ENCODE measurements at regions not wholly inside any gene's neighbourhood (a gene's known extent, or its start where the extent isn't known, plus 50 kb on each side); places are given as distances from the start of the nearest gene placed in this dataset.

DNA sequence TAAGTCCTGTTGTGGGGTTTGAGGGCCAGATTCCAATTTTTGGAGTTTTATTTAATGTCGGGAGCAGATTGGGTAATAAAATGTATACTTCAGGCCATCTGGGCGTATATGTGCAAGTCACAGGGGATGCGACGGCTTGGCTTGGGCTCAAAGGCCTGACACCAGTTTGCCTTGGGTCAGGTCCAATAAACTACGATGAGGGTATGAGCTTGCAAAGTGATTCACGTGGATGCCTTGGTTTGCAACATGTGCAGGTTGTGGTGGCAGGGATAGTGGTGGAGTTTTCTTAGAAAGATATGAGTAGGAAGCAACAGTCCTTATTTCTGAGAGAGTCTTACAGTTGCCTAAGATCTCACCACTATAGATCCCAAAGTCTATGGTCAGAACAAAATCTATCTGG lies 157.0 kb upstream of the CDH11 start:
- Histone ChIP-seq H3K4me3 (replicated peaks in 1 of 2; ENCODE audit: low read depth in 1 of 2, low read length in 2 of 2) (no peak overlapping the region), H3K4me2 (ENCODE audit: low read length) (no peak overlapping the region), H4K20me1 (ENCODE audit: insufficient read depth) (no peaks in the 10 kb centered on the region), H3K9me3 (ENCODE audit: control insufficient read depth in 1 of 2, insufficient read depth in 1 of 2, low read depth in 1 of 2, low read length in 2 of 2) (peaks cover 7 to 29% of the 10 kb centered on the region in 2 experiments; a peak in 2 of 4 replicates), H3K27me3 (ENCODE audit: insufficient read depth, low read length) (no peaks in the 10 kb centered on the region), H3K9ac (ENCODE audit: low read length) (no peak overlapping the region), H3K79me2 (ENCODE audit: insufficient read depth, low read length) (no peaks in the 10 kb centered on the region), H3K9me2 (ENCODE audit: insufficient read depth) (no peaks in the 10 kb centered on the region), H3K27ac (ENCODE audit: low read depth, low read length) (no peak overlapping the region), H3K4me1 (ENCODE audit: control insufficient read depth in 1 of 2, insufficient read depth in 2 of 2, low read length in 2 of 2) (no peaks in the 10 kb centered on the region), H3K36me3 (ENCODE audit: control insufficient read depth in 1 of 2, insufficient read depth in 2 of 2, low read length in 2 of 2) (no peaks in the 10 kb centered on the region), H2AFZ (ENCODE audit: low read depth, low read length, poor library complexity, severe bottlenecking) (no peak overlapping the region)
- ChIA-PET POLR2A (no interaction called here), RAD21 (ENCODE audit: low non-redundant PET in 1 of 2, low total read pairs in 2 of 2, uncharacterized antibody in 2 of 2, unreplicated experiment in 2 of 2) (no interaction called here), CTCF (no interaction called here)
- intact Hi-C loops (cut with micrococcal nuclease): no loop called here
- BruUV-seq (replicated peaks): no TSS peak
- ATAC-seq (no peak), DNase-seq (ENCODE audit: low read depth, low spot score) (no peak)
- TF ChIP-seq ZNF274 (IDR thresholded peaks at IDR 0.05; ENCODE audit: low read depth, low read length) (no peak), CBX3 (IDR thresholded peaks at IDR 0.05; ENCODE audit: low read depth) (no peak), YY1 (IDR thresholded peaks at IDR 0.05; ENCODE audit: extremely low read depth, insufficient replicate concordance, low read depth, low read length) (no peak), EZH2phosphoT487 (IDR thresholded peaks at IDR 0.05; ENCODE audit: borderline replicate concordance) (no peak), TCF7L2 (IDR thresholded peaks at IDR 0.05; ENCODE audit: borderline replicate concordance, extremely low read depth, insufficient read depth, insufficient read length) (no peak), CTCF (IDR thresholded peaks at IDR 0.05 in 2 of 3, conservative IDR thresholded peaks at IDR 0.05 in 1 of 3; ENCODE audit: borderline replicate concordance in 1 of 3, insufficient read depth in 1 of 3, low read depth in 2 of 3, low read length in 2 of 3) (no peak), REST (IDR thresholded peaks at IDR 0.05; ENCODE audit: low read depth) (no peak), CEBPB (IDR thresholded peaks at IDR 0.05; ENCODE audit: low read depth) (no peak), POLR2A (IDR thresholded peaks at IDR 0.05; ENCODE audit: borderline replicate concordance, extremely low read depth, insufficient read depth, insufficient read length) (no peak), SRF (IDR thresholded peaks at IDR 0.05; ENCODE audit: low read depth) (no peak), JUND (IDR thresholded peaks at IDR 0.05) (no peak), ZFX (IDR thresholded peaks at IDR 0.05) (no peak), EGR1 (IDR thresholded peaks at IDR 0.05; ENCODE audit: low read depth) (no peak), RAD21 (IDR thresholded peaks at IDR 0.05; ENCODE audit: low read depth) (no peak)
- TF ChIP-seq, protein P1, sequence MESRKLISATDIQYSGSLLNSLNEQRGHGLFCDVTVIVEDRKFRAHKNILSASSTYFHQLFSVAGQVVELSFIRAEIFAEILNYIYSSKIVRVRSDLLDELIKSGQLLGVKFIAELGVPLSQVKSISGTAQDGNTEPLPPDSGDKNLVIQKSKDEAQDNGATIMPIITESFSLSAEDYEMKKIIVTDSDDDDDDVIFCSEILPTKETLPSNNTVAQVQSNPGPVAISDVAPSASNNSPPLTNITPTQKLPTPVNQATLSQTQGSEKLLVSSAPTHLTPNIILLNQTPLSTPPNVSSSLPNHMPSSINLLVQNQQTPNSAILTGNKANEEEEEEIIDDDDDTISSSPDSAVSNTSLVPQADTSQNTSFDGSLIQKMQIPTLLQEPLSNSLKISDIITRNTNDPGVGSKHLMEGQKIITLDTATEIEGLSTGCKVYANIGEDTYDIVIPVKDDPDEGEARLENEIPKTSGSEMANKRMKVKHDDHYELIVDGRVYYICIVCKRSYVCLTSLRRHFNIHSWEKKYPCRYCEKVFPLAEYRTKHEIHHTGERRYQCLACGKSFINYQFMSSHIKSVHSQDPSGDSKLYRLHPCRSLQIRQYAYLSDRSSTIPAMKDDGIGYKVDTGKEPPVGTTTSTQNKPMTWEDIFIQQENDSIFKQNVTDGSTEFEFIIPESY (IDR thresholded peaks at IDR 0.05; ENCODE audit: extremely low read depth, insufficient replicate concordance, low read length): no peak
